DOHH2 (cell line): ENCODE measurements at regions not wholly inside any gene's neighbourhood (a gene's known extent, or its start where the extent isn't known, plus 50 kb on each side); places are given as distances from the start of the nearest gene placed in this dataset.
"Not testable (repeated sequence)": the region's sequence is repeated elsewhere in the genome, so short reads cannot be mapped to it uniquely, and the experiment has no call there.

Source experiments
- H3F3A ChIP-seq: fragments of 200-600 bp; sonication (generic), shearing (Covaris generic); 2 replicates; pipeline ENCODE4 v1.6.0; 2016; ENCODE audit warnings: antibody characterized with exemption, mild to moderate bottlenecking; ENCODE audit not compliant: control insufficient read depth, insufficient read depth
- H3K27ac ChIP-seq: fragments of 200-600 bp; sonication (generic); 2 replicates; pipeline ENCODE4 v1.5.1; 2014; ENCODE audit warnings: low read depth, mild to moderate bottlenecking, low read length, moderate library complexity
- H3K27me3 ChIP-seq: fragments of 200-600 bp; sonication (generic); 2 replicates; pipeline ENCODE4 v1.6.1; 2014; ENCODE audit warnings: mild to moderate bottlenecking, low read length, mixed read lengths; ENCODE audit not compliant: control insufficient read depth
- H3K36me3 ChIP-seq: fragments of 200-600 bp; sonication (generic); 2 replicates; pipeline ENCODE4 v1.6.1; 2014; ENCODE audit warnings: mild to moderate bottlenecking, low read length, moderate library complexity, mixed read lengths; ENCODE audit not compliant: control insufficient read depth
- H3K4me1 ChIP-seq: fragments of 200-600 bp; sonication (generic); 2 replicates; pipeline ENCODE4 v1.6.1; 2014; ENCODE audit warnings: mild to moderate bottlenecking, low read length, mixed read lengths; ENCODE audit not compliant: control insufficient read depth
- H3K4me2 ChIP-seq: fragments of 200-600 bp; sonication (generic); 2 replicates; pipeline ENCODE4 v1.6.0; 2014; ENCODE audit warnings: mild to moderate bottlenecking, low read length, moderate library complexity
- H3K4me3 ChIP-seq: fragments of 200-600 bp; sonication (generic); 2 replicates; pipeline ENCODE4 v1.5.1; 2014; ENCODE audit warnings: mild to moderate bottlenecking, low read length, mixed read lengths
- H3K79me2 ChIP-seq: fragments of 200-600 bp; sonication (generic); 2 replicates; pipeline ENCODE4 v1.6.1; 2014; ENCODE audit warnings: mild to moderate bottlenecking, low read length, mixed read lengths; ENCODE audit not compliant: control insufficient read depth
- H3K9me2 ChIP-seq: fragments of 200-600 bp; sonication (generic); replicated peaks from 2 replicates; pipeline ENCODE4 v1.6.1; 2014; ENCODE audit warnings: mild to moderate bottlenecking, low read length, mixed read lengths; ENCODE audit not compliant: control insufficient read depth
- H3K9me3 ChIP-seq: fragments of 200-600 bp; sonication (generic); 2 replicates; pipeline ENCODE4 v1.6.1; 2014; ENCODE audit warnings: antibody characterized with exemption, low read length, mixed read lengths; ENCODE audit not compliant: control insufficient read depth, insufficient read depth
- H4K20me1 ChIP-seq: fragments of 200-600 bp; sonication (generic); 2 replicates; pipeline ENCODE4 v1.6.0; 2014; ENCODE audit warnings: low read depth, mild to moderate bottlenecking, antibody characterized with exemption, low read length, moderate library complexity; ENCODE audit not compliant: control insufficient read depth, insufficient read depth
- CTCF ChIP-seq: fragments of 200-600 bp; sonication (generic); IDR thresholded peaks from one replicate; pipeline ENCODE4 v1.5.1; 2014; ENCODE audit warnings: antibody characterized with exemption, mild to moderate bottlenecking, low read depth, low read length; ENCODE audit not compliant: poor library complexity, severe bottlenecking
- EZH2phosphoT487 ChIP-seq: fragments of 200-600 bp; sonication (generic); IDR thresholded peaks from 2 replicates; pipeline ENCODE4 v1.6.1; 2017; ENCODE audit warnings: borderline replicate concordance, mild to moderate bottlenecking, antibody characterized with exemption, low read length, moderate library complexity, mixed read lengths

DNA sequence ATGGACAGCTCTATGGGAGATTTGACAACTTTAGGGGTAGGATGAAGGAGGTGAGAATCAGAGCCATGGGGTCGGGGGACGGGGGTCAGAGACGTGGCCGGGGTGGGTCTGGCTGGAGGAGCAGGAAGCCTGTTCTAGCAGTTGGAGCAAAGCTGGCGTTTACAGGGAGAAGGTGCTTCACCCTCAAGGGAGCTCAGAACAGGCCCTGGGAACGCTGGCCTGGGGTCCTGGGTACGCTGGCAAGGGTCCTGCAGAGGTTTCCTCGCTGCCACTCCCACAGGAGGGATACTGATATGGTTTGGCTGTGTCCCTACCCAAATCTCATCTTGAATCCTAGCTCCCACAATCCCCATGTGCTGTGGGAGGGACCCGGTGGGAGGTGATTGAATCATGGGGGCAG, 205.0 kb upstream of the ARL4C start:
- Histone ChIP-seq H3K4me2 (no peak overlapping the region), H3K79me2 (no peaks in the 10 kb centered on the region), H3K27me3 (no peaks in the 10 kb centered on the region), H3F3A (no peaks in the 10 kb centered on the region), H3K4me3 (no peak overlapping the region), H3K27ac (no peak overlapping the region), H3K36me3 (no peaks in the 10 kb centered on the region), H3K4me1 (no peaks in the 10 kb centered on the region), H3K9me2 (no peaks in the 10 kb centered on the region), H3K9me3 (peaks cover 5% of the 10 kb centered on the region; the same call in 1 of the 2 replicates), H4K20me1 (no peaks in the 10 kb centered on the region)
- TF ChIP-seq CTCF (no peak), EZH2phosphoT487 (no peak)

DNA sequence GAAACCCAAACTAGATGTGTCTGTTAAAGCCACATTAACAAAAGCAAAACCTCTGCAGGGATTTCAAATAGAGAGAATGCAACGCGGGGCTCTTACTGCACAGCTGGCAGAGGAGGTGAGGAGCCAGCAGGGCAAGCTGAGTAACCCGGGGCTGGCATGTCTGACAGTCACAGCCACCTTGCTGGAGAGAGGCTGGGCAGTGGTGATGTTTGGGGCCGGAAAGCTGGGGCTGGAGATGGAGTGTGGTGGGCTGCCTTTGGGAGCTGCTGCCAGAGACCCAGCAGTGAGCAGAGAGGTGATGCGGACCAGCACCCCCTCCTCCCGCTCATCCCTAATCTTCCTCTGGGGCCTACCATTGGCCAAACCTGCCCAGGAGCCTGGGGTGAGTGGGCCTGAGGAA, 204.5 kb upstream of the ARL4C start:
- Histone ChIP-seq H4K20me1 (no peaks in the 10 kb centered on the region), H3K4me1 (no peaks in the 10 kb centered on the region), H3K27ac (no peak overlapping the region), H3K27me3 (no peaks in the 10 kb centered on the region), H3F3A (no peaks in the 10 kb centered on the region), H3K36me3 (no peaks in the 10 kb centered on the region), H3K4me2 (no peak overlapping the region), H3K9me3 (peaks cover 10% of the 10 kb centered on the region; the same call in 1 of the 2 replicates), H3K4me3 (no peak overlapping the region), H3K79me2 (no peaks in the 10 kb centered on the region), H3K9me2 (no peaks in the 10 kb centered on the region)
- TF ChIP-seq CTCF (no peak), EZH2phosphoT487 (no peak)

GRCh38 chr2:234699456-234699855, 202.6 kb upstream of the ARL4C start:
- Histone ChIP-seq H4K20me1 (no peaks in the 10 kb centered on the region), H3K27ac (no peak overlapping the region), H3K4me2 (no peak overlapping the region), H3K9me2 (no peaks in the 10 kb centered on the region), H3F3A (no peaks in the 10 kb centered on the region), H3K4me3 (no peak overlapping the region), H3K36me3 (no peaks in the 10 kb centered on the region), H3K27me3 (no peaks in the 10 kb centered on the region), H3K4me1 (no peaks in the 10 kb centered on the region), H3K79me2 (no peaks in the 10 kb centered on the region), H3K9me3 (peaks cover 11% of the 10 kb centered on the region; the same call in 1 of the 2 replicates)
- TF ChIP-seq EZH2phosphoT487 = no peak
- TF ChIP-seq CTCF = no peak

- peaks cover 11% of the 10 kb centered on the region; the same call in 1 of the 2 replicates for H3K9me3 ChIP-seq
- not testable (repeated sequence) for H3K4me3 ChIP-seq, H3K27ac ChIP-seq, H3K4me2 ChIP-seq, H3F3A ChIP-seq, H4K20me1 ChIP-seq, H3K36me3 ChIP-seq, H3K27me3 ChIP-seq, H3K79me2 ChIP-seq, H3K9me2 ChIP-seq, H3K4me1 ChIP-seq
Observed at GRCh38 chr2:234697300-234697876, 200.5 kb upstream of the ARL4C start.
